ENCODE measurements at regions not wholly inside any gene's neighbourhood (a gene's known extent, or its start where the extent isn't known, plus 50 kb on each side); places are given as distances from the start of the nearest gene placed in this dataset.

DNA sequence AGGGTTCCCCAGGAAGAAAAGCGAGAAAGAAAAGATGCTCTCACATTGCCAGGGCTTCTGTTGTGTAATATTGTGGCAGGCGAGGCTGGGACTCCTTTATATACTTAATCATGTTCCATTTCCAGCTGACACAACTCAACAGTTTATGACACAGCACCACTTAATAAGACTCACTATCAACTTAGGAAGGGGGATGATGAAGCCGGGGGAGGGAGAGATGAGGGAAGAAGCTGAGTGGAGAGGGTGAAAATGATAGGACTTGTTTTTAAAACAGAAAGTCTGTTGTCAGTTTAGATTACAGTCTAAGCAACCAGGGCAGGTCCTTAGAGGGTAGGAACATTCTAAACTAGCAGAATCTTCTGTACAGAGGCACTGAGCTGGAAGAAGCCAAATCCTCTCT lies 397.0 kb downstream of the NXPE2 start:
- DNase-seq (ENCODE audit: low spot score), result no peak
- no peak overlapping the region for H3K27ac ChIP-seq
- H3K4me3 ChIP-seq, result no peak overlapping the region
- no peak for TF ChIP-seq CTCF (IDR thresholded peaks at IDR 0.05)

DNA sequence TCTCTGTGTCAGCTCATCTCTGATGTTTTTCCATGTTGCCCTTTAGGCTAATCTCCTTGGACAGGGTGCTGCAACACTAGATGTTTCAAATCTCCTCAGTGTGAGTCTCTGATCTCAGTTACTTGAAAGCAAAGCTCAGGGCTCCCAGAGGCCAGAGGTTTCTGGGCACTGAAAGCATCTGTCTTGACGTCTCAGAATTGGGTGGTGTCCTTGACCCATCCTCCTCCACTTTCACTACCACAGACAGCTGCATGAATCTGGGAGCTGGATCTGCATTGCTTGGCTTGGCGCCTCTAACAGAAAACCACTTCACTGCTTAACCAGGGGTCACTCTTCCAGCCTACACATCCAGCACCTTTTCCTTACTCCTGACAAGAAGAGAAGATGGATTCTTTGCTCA lies 399.4 kb downstream of the NXPE2 start:
- Histone ChIP-seq H3K27ac (no peak overlapping the region), H3K4me3 (no peak overlapping the region)
- DNase-seq (ENCODE audit: low spot score), result no peak
- TF ChIP-seq CTCF (IDR thresholded peaks at IDR 0.05), result no peak

DNA sequence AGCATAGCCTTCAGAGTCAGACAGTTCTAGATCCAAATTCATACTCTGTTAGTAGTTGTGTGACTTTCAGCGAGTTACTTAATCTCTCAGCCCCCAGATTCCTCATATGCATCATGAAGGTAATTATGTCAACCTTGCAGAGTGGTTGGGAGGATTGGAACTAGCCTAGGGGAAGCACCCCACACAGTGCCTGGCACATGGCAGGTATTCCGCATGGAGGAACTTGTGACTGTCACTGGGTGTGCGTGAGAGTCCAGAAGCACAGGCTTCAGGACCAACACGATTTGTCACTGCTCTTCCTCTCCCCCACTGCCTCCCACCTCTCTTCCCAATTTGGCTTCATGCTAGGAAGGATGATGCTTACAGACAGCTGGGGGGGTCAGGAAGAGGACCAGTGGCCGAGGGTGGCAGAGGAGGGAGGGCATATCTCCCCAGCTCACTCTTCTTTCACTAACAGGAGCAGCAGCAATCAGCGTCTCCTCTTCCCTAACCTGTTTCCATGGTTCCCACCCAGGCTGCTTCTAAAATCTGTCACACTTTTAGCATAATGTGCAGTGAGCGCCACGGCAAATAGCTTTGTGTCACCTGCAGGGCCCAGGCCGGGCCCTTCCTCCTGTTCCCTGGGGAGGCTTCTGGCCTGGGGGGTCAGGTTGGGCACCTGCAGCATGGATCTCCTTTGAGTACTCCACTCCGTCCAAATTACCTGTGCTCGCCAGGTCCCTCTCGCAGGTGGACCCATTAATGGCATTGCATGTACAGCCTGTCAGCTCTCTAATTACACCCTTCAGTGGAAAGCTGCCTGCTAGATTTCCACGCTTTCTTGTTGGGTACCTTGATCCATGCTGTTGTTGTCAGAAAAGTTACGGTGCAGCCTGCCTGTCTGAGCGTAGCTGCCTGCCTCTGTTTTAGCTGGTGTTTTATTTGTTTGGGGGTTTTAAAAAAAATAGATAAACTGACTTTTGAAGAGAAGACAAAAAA lies 400.4 kb downstream of the NXPE2 start:
- TF ChIP-seq CTCF (IDR thresholded peaks at IDR 0.05), result no peak
- H3K4me3 ChIP-seq, result no peak overlapping the region
- DNase-seq (ENCODE audit: low spot score), result no peak
- no peak overlapping the region for H3K27ac ChIP-seq

GRCh38 chr11:115080923-115081680 lies 402.8 kb downstream of the NXPE2 start:
- H3K27ac ChIP-seq, result no peak overlapping the region
- H3K4me3 ChIP-seq, result no peak overlapping the region
- no peak for TF ChIP-seq CTCF (IDR thresholded peaks at IDR 0.05)
- no peak for DNase-seq (ENCODE audit: low spot score)

GRCh38 chr11:115081972-115082371 lies 403.6 kb downstream of the NXPE2 start:
- no peak for DNase-seq (ENCODE audit: low spot score)
- no peak for TF ChIP-seq CTCF (IDR thresholded peaks at IDR 0.05)
- Histone ChIP-seq H3K4me3 (no peak overlapping the region), H3K27ac (no peak overlapping the region)

DNA sequence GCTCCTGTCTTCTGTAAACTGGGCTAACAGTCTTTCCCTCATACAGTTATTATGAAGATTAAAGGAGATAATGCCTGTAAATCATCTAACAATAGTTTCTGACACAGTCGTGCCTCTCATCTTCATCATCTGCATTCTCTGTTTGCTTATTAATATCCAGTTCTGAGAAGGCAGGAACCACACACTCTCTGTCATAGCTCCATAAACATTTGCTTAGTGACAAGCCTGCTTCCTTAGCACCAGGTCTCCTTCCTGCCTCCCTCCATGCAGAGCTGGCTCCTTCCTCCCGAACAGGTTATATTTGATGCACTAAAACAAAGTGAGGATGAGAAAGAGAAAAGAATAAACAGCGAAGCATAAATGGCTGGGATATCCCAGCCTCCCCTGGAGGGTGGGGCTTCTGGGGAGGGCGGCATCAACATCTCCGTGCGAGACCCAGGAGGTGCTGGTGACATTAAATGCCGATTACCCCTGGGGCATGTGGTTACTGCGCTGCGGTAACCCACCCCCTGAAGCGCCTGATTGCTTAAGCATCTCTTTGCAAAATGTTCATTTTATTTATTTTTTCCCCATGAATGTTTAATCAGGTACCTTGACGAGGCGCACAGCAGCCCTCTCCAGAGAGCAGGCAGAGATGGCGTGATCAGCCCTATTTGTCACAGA lies 404.9 kb downstream of the NXPE2 start:
- DNase-seq (ENCODE audit: low spot score), result no peak
- Histone ChIP-seq H3K4me3 (no peak overlapping the region), H3K27ac (no peak overlapping the region)
- TF ChIP-seq CTCF (IDR thresholded peaks at IDR 0.05), result no peak
